SU-DHL-6 (cell line): ENCODE measurements at regions not wholly inside any gene's neighbourhood (a gene's known extent, or its start where the extent isn't known, plus 50 kb on each side); places are given as distances from the start of the nearest gene placed in this dataset.

Source experiments
- H2AFZ ChIP-seq: fragments of 200-600 bp; sonication (generic); 2 replicates; pipeline ENCODE4 v1.6.1; 2014; ENCODE audit warnings: low read depth, mild to moderate bottlenecking, moderate library complexity, mixed read lengths, antibody characterized with exemption, low read length; ENCODE audit not compliant: severe bottlenecking
- H3F3A ChIP-seq: fragments of 200-600 bp; shearing (Covaris generic); 2 replicates; pipeline ENCODE4 v1.6.0; 2016; ENCODE audit warnings: antibody characterized with exemption, mild to moderate bottlenecking; ENCODE audit not compliant: insufficient read depth
- H3K27ac ChIP-seq: fragments of 200-600 bp; sonication (generic); 2 replicates; pipeline ENCODE4 v1.5.1; 2016; ENCODE audit warnings: low read depth, mild to moderate bottlenecking, low read length, moderate library complexity, mixed read lengths
- H3K27me3 ChIP-seq: fragments of 200-600 bp; sonication (generic), shearing (Covaris generic); 2 replicates; pipeline ENCODE4 v1.6.0; 2014; ENCODE audit warnings: mild to moderate bottlenecking, low read length
- H3K36me3 ChIP-seq: fragments of 200-600 bp; sonication (generic); 2 replicates; pipeline ENCODE4 v1.6.1; 2014; ENCODE audit warnings: mild to moderate bottlenecking, low read length, mixed read lengths
- H3K4me2 ChIP-seq: fragments of 300-600, 200-600 bp; shearing (Covaris generic), sonication (generic); 2 replicates; pipeline ENCODE4 v1.6.0; 2014; ENCODE audit warnings: low read length, low read depth, mild to moderate bottlenecking; ENCODE audit not compliant: poor library complexity, severe bottlenecking
- H3K4me3 ChIP-seq: fragments of 200-600 bp; sonication (generic); 2 replicates; pipeline ENCODE4 v1.5.1; 2014; ENCODE audit warnings: antibody characterized with exemption, low read length, mild to moderate bottlenecking, mixed read lengths; ENCODE audit not compliant: insufficient read depth, poor library complexity, severe bottlenecking
- H3K79me2 ChIP-seq: fragments of 200-600 bp; sonication (generic); 2 replicates; pipeline ENCODE4 v1.6.1; 2014; ENCODE audit warnings: mild to moderate bottlenecking, low read length, moderate library complexity; ENCODE audit not compliant: insufficient read depth
- H3K9ac ChIP-seq: fragments of 200-600 bp; sonication (generic); 2 replicates; pipeline ENCODE4 v1.7.0; 2014; ENCODE audit warnings: mild to moderate bottlenecking, low read length
- H3K9me2 ChIP-seq: fragments of 200-600 bp; sonication (generic); replicated peaks from 2 replicates; pipeline ENCODE4 v1.6.1; 2014; ENCODE audit warnings: low read length; ENCODE audit not compliant: insufficient read depth
- H3K9me3 ChIP-seq: fragments of 200-600 bp; sonication (generic); 2 replicates; pipeline ENCODE4 v1.6.1; 2014; ENCODE audit warnings: low read length, mixed read lengths; ENCODE audit not compliant: insufficient read depth
- H4K20me1 ChIP-seq: fragments of 200-600 bp; sonication (generic); 2 replicates; pipeline ENCODE4 v1.6.1; 2014; ENCODE audit warnings: low read depth, mild to moderate bottlenecking, antibody characterized with exemption, low read length, moderate library complexity, mixed read lengths
- EZH2phosphoT487 ChIP-seq: fragments of 200-600 bp; sonication (generic), shearing (Covaris generic); conservative IDR thresholded peaks from 2 replicates; pipeline ENCODE4 v1.6.1; 2018; ENCODE audit warnings: mild to moderate bottlenecking, antibody characterized with exemption, low read length, moderate library complexity, mixed read lengths
- TF ChIP-seq, protein P1 (sequence below): fragments of 200-600 bp; sonication (generic); IDR thresholded peaks from one replicate; pipeline ENCODE4 v1.5.1; 2017; ENCODE audit warnings: antibody characterized with exemption, mild to moderate bottlenecking, low read length, moderate library complexity; ENCODE audit not compliant: insufficient read depth, poor library complexity, severe bottlenecking

DNA sequence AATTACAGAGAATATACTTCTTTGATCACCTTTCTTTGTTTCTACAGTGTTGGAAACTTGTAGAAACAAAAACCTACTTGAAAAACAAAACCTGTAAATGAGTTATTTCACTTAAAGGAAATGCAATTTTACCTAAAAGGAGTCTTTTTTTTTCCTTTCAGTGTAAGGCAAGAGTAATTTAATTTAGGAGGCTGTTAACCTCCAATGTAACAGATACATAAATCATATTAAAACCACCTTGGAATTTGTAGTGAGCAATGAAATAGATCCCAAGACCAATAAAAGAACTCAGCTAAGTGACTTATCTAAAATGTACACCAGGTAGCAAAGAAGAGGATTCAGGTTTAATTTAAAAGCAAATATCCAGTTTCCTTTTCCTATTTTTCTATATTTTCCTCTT is 524.8 kb downstream of the CSNK1G3 start:
- H3K4me3 ChIP-seq, result no peak overlapping the region
- peaks cover 11% of the 10 kb centered on the region; the same call in 1 of the 2 replicates for H3K9me3 ChIP-seq
- peak overlapping the region; percentile 70 for H3K4me2 ChIP-seq
- TF ChIP-seq EZH2phosphoT487, result no peak
- TF ChIP-seq, protein P1, sequence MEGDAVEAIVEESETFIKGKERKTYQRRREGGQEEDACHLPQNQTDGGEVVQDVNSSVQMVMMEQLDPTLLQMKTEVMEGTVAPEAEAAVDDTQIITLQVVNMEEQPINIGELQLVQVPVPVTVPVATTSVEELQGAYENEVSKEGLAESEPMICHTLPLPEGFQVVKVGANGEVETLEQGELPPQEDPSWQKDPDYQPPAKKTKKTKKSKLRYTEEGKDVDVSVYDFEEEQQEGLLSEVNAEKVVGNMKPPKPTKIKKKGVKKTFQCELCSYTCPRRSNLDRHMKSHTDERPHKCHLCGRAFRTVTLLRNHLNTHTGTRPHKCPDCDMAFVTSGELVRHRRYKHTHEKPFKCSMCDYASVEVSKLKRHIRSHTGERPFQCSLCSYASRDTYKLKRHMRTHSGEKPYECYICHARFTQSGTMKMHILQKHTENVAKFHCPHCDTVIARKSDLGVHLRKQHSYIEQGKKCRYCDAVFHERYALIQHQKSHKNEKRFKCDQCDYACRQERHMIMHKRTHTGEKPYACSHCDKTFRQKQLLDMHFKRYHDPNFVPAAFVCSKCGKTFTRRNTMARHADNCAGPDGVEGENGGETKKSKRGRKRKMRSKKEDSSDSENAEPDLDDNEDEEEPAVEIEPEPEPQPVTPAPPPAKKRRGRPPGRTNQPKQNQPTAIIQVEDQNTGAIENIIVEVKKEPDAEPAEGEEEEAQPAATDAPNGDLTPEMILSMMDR, result no peak
- peak overlapping the region; percentile 95 for H3K27ac ChIP-seq
- peaks cover 29% of the 10 kb centered on the region for H3F3A ChIP-seq
- no peaks in the 10 kb centered on the region for H3K27me3 ChIP-seq
- peak overlapping the region; percentile 26 for H3K9ac ChIP-seq
- H3K36me3 ChIP-seq, result peaks cover 4% of the 10 kb centered on the region
- no peaks in the 10 kb centered on the region for H3K79me2 ChIP-seq
- no peaks in the 10 kb centered on the region for H4K20me1 ChIP-seq
- no peaks in the 10 kb centered on the region for H3K9me2 ChIP-seq
- peak overlapping the region; percentile 66 for H2AFZ ChIP-seq

DNA sequence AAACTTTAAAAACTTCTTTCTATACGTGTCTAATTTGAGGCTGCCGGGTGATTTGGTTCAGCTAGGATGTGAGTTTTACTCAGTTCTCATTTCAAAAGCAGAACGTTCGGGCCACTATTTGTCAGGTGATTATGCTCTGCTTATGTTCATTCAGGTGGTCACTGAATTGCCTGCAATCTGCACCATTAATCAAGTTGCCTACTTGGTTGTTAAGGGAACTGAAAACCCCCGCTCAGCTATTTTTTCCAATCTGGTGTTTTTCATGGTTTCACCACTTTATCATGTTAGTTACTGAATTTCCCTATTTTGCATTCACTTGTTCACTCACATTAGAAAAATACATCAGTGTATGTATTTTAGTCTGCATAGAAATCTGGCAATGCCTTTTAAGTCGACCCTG is 523.0 kb downstream of the CSNK1G3 start:
- no peaks in the 10 kb centered on the region; the same call in 1 of the 2 replicates for H3K36me3 ChIP-seq
- H3K9ac ChIP-seq, result peak overlapping the region; percentile 51
- no peaks in the 10 kb centered on the region for H3K9me2 ChIP-seq
- no peak for TF ChIP-seq EZH2phosphoT487
- TF ChIP-seq, protein P1, result no peak
- no peaks in the 10 kb centered on the region for H4K20me1 ChIP-seq
- no peaks in the 10 kb centered on the region for H3K79me2 ChIP-seq
- H2AFZ ChIP-seq, result peak overlapping the region; percentile 76
- H3K9me3 ChIP-seq, result peaks cover 5% of the 10 kb centered on the region; the same call in 1 of the 2 replicates
- H3F3A ChIP-seq, result peaks cover 26% of the 10 kb centered on the region
- no peaks in the 10 kb centered on the region for H3K27me3 ChIP-seq
- H3K27ac ChIP-seq, result peak overlapping the region; percentile 95
- H3K4me2 ChIP-seq, result peak overlapping the region; percentile 70
- H3K4me3 ChIP-seq, result no peak overlapping the region

DNA sequence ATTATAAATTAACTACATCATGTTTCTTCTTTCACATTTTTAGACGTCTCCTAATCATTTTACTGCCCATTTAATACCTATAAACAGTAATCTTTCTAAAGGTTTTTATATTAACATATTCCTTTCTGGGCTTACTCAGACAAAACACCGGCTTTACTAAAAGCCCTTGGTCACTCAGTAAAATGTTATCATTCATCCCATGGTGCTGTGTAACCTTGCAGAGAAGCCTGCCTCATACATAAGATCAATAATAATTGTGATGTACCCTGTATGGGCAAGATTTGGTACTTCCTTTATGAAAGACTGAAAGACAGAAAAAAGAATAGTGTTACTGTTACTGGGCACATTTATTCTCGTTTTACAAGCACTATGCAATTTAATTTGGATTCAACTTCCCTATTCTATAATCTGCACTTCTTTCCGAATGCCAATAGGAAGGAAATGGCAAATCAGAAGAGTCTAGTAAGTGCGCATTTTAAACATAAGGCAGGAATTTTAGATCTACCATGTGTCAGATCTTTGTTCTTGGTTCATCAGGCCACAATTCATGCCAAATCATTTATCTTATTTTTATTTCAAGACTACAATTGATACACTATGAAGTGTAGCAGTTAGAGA is 522.2 kb downstream of the CSNK1G3 start:
- TF ChIP-seq, protein P1, result no peak
- no peak for TF ChIP-seq EZH2phosphoT487
- Histone ChIP-seq H3K27me3 (no peaks in the 10 kb centered on the region), H3K9ac (peak overlapping the region; percentile 51), H3K36me3 (no peaks in the 10 kb centered on the region; the same call in 1 of the 2 replicates), H3F3A (peaks cover 26% of the 10 kb centered on the region), H2AFZ (peak overlapping the region; percentile 76), H3K9me3 (no peaks in the 10 kb centered on the region), H3K79me2 (no peaks in the 10 kb centered on the region), H4K20me1 (no peaks in the 10 kb centered on the region), H3K4me2 (peak overlapping the region; percentile 70), H3K27ac (peak overlapping the region; percentile 95), H3K4me3 (peak overlapping the region; percentile 8), H3K9me2 (no peaks in the 10 kb centered on the region)
